HCT116 (cell line): ENCODE measurements at regions not wholly inside any gene's neighbourhood (a gene's known extent, or its start where the extent isn't known, plus 50 kb on each side); places are given as distances from the start of the nearest gene placed in this dataset.

Experiments used
- ATAC-seq: fragments of 200-7000 bp; cut with Tn5 transposase; 2 replicates; pipeline ENCODE4 v1.9.1; 2020; ENCODE audit warnings: mild to moderate bottlenecking, moderate library complexity
- BruUV-seq: library from RNA; stranded (reverse); fragments of 400-500 nt; replicated peaks from 2 replicates; lab custom pipeline; 2021; lab: Mats Ljungman, UMichigan
- CTCF ChIA-PET: fragments of 300-600 bp; sonication (Branson Sonifier 250); formaldehyde crosslinking; loops from one replicate; lab custom pipeline; 2021; ENCODE audit warnings: antibody characterized with exemption; lab: Charles Lee
- POLR2A ChIA-PET: fragments of 300-600, 350-600 bp; sonication (Branson Sonifier 250); formaldehyde crosslinking; loops from one replicate; lab custom pipeline; 2021; ENCODE audit warnings: antibody characterized with exemption; lab: Charles Lee
- RAD21 ChIA-PET, 2 experiments: fragments of 300-600 bp; sonication (Branson Sonifier 250); formaldehyde crosslinking; loops; one replicate each; lab custom pipeline; 2023; ENCODE audit warnings: low total read pairs in 2 of 2; ENCODE audit not compliant: uncharacterized antibody in 2 of 2, unreplicated experiment in 2 of 2, low non-redundant PET in 1 of 2; lab: Charles Lee
- DNase-seq: peaks from one replicate; pipeline ENCODE4 v3.0.0-alpha.2; 2010; ENCODE audit warnings: low read depth, low spot score
- H2AFZ ChIP-seq: fragments of 200-600 bp; shearing (Covaris generic), sonication (generic); 2 replicates; pipeline ENCODE4 v1.6.1; 2017; ENCODE audit warnings: low read depth, mixed run types, mixed read lengths, antibody characterized with exemption, low read length; ENCODE audit not compliant: poor library complexity, severe bottlenecking
- H3K27ac ChIP-seq: 2 replicates; pipeline ENCODE4 v1.5.1; 2012; ENCODE audit warnings: low read depth, low read length
- H3K27me3 ChIP-seq: fragments of 200-600 bp; sonication (generic); 2 replicates; pipeline ENCODE4 v1.6.1; 2016; ENCODE audit warnings: mixed run types, low read length, mixed read lengths; ENCODE audit not compliant: insufficient read depth
- H3K36me3 ChIP-seq, 2 experiments: fragments of 200-500 bp in 1 of 2; fragments of 200-600 bp in 1 of 2; sonication (Bioruptor generic) in 1 of 2; sonication (generic) in 1 of 2; 2 replicates each; pipeline versions ENCODE4 v1.5.1 to v1.6.1; 2014 to 2016; ENCODE audit warnings: low read length in 2 of 2, inconsistent platforms in 1 of 2, mixed read lengths in 1 of 2, mixed run types in 1 of 2; ENCODE audit not compliant: insufficient read depth in 2 of 2, control insufficient read depth in 1 of 2
- H3K4me1 ChIP-seq, 2 experiments: fragments of 200-600 bp in 1 of 2; sonication (generic) in 1 of 2; 2 replicates each; pipeline versions ENCODE4 v1.5.1 to v1.6.1; 2012 to 2017; ENCODE audit warnings: low read length in 2 of 2, inconsistent platforms in 1 of 2, mild to moderate bottlenecking in 1 of 2, mixed read lengths in 1 of 2, mixed run types in 1 of 2, moderate library complexity in 1 of 2; ENCODE audit not compliant: insufficient read depth in 2 of 2, control insufficient read depth in 1 of 2
- H3K4me2 ChIP-seq: fragments of 200-600 bp; sonication (generic); 2 replicates; pipeline ENCODE4 v1.6.1; 2017; ENCODE audit warnings: mixed run types, low read length, mixed read lengths
- H3K4me3 ChIP-seq, 2 experiments: fragments of 200-600 bp in 1 of 2; sonication (generic) in 1 of 2; replicated peaks in 1 of 2; 2 replicates each; pipeline ENCODE4 v1.5.1; 2011 to 2016; ENCODE audit warnings: low read length in 2 of 2, control low read depth in 1 of 2, low read depth in 1 of 2, mild to moderate bottlenecking in 1 of 2, mixed read lengths in 1 of 2, mixed run types in 1 of 2
- H3K79me2 ChIP-seq: fragments of 200-600 bp; sonication (generic); 2 replicates; pipeline ENCODE4 v1.6.1; 2017; ENCODE audit warnings: mild to moderate bottlenecking, mixed run types, low read length, moderate library complexity, mixed read lengths; ENCODE audit not compliant: insufficient read depth
- H3K9ac ChIP-seq: fragments of 200-600 bp; sonication (generic); 2 replicates; pipeline ENCODE4 v1.6.1; 2016; ENCODE audit warnings: low read length, mixed read lengths
- H3K9me2 ChIP-seq: fragments of 200-600 bp; sonication (generic), shearing (Covaris generic); 2 replicates; pipeline ENCODE4 v1.6.1; 2017; ENCODE audit warnings: mixed run types, mild to moderate bottlenecking, moderate library complexity; ENCODE audit not compliant: insufficient read depth
- H3K9me3 ChIP-seq, 2 experiments: fragments of 200-500 bp in 1 of 2; fragments of 200-600 bp in 1 of 2; sonication (Bioruptor generic) in 1 of 2; sonication (generic) in 1 of 2; 2 replicates each; pipeline ENCODE4 v1.6.1; 2014 to 2017; ENCODE audit warnings: low read length in 2 of 2, mixed read lengths in 2 of 2, inconsistent platforms in 1 of 2, low read depth in 1 of 2, mild to moderate bottlenecking in 1 of 2, mixed run types in 1 of 2, moderate library complexity in 1 of 2; ENCODE audit not compliant: control insufficient read depth in 1 of 2, insufficient read depth in 1 of 2
- H4K20me1 ChIP-seq: fragments of 200-600 bp; sonication (generic), shearing (Covaris generic); 2 replicates; pipeline ENCODE4 v1.6.1; 2017; ENCODE audit warnings: mixed run types, mild to moderate bottlenecking, moderate library complexity; ENCODE audit not compliant: insufficient read depth
- ATF3 ChIP-seq: IDR thresholded peaks from 2 replicates; pipeline ENCODE4 v1.6.1; 2012
- CBX3 ChIP-seq: IDR thresholded peaks from 2 replicates; pipeline ENCODE4 v1.6.1; 2012; ENCODE audit warnings: low read depth
- CEBPB ChIP-seq: IDR thresholded peaks from 2 replicates; pipeline ENCODE4 v1.6.1; 2012; ENCODE audit warnings: low read depth
- ELF1 ChIP-seq: IDR thresholded peaks from 2 replicates; pipeline ENCODE4 v1.6.1; 2012; ENCODE audit warnings: low read depth, borderline replicate concordance
- EZH2 ChIP-seq: fragments of 200-600 bp; sonication (generic); IDR thresholded peaks from 2 replicates; pipeline ENCODE4 v1.6.1; 2017; ENCODE audit warnings: antibody characterized with exemption, mixed run types
- EZH2phosphoT487 ChIP-seq: fragments of 200-600 bp; IDR thresholded peaks from 2 replicates; pipeline ENCODE4 v1.6.1; 2018; ENCODE audit warnings: antibody characterized with exemption, borderline replicate concordance
- FOSL1 ChIP-seq: IDR thresholded peaks from 2 replicates; pipeline ENCODE4 v1.6.1; 2012; ENCODE audit warnings: low read depth
- JUND ChIP-seq: IDR thresholded peaks from 2 replicates; pipeline ENCODE4 v1.6.1; 2012
- POLR2A ChIP-seq: IDR thresholded peaks from 2 replicates; pipeline ENCODE4 v1.7.0; 2011; ENCODE audit warnings: borderline replicate concordance; ENCODE audit not compliant: insufficient read depth, insufficient read length; ENCODE audit errors: extremely low read depth
- POLR2AphosphoS5 ChIP-seq: IDR thresholded peaks from 2 replicates; pipeline ENCODE4 v1.6.1; 2011; ENCODE audit warnings: mild to moderate bottlenecking, low read depth, low read length, moderate library complexity
- RAD21 ChIP-seq: IDR thresholded peaks from 2 replicates; pipeline ENCODE4 v1.6.1; 2012; ENCODE audit warnings: low read depth, mild to moderate bottlenecking
- REST ChIP-seq: IDR thresholded peaks from 2 replicates; pipeline ENCODE4 v1.6.1; 2012; ENCODE audit warnings: low read depth
- SIN3A ChIP-seq: IDR thresholded peaks from 2 replicates; pipeline ENCODE4 v1.6.1; 2012; ENCODE audit warnings: low read depth
- SP1 ChIP-seq: IDR thresholded peaks from 2 replicates; pipeline ENCODE4 v1.6.1; 2012; ENCODE audit warnings: low read depth
- SRF ChIP-seq: IDR thresholded peaks from 2 replicates; pipeline ENCODE4 v1.6.1; 2012; ENCODE audit warnings: low read depth
- YY1 ChIP-seq: IDR thresholded peaks from 2 replicates; pipeline ENCODE4 v1.6.1; 2011; ENCODE audit warnings: low read length, low read depth, moderate library complexity, mild to moderate bottlenecking; ENCODE audit not compliant: insufficient replicate concordance; ENCODE audit errors: extremely low read depth
- ZBTB33 ChIP-seq: IDR thresholded peaks from 2 replicates; pipeline ENCODE4 v1.6.1; 2011; ENCODE audit warnings: mild to moderate bottlenecking, low read length, moderate library complexity; ENCODE audit not compliant: insufficient replicate concordance; ENCODE audit errors: extremely low read depth
- ZNF274 ChIP-seq: fragments of 200-500 bp; sonication (Bioruptor generic); IDR thresholded peaks from 2 replicates; pipeline ENCODE4 v1.6.1; 2014; ENCODE audit warnings: mild to moderate bottlenecking, low read depth, low read length, inconsistent platforms
- intact Hi-C: fragments of 100-400 bp; cut with micrococcal nuclease; formaldehyde crosslinking; loops from 2 replicates; pipeline ENCODE4 v1.10.0; 2022

GRCh38 chr3:177381070-177381469 lies 183.8 kb upstream of the TBL1XR1 start (continued):
- TF ChIP-seq REST (no peak), RAD21 (no peak), ZBTB33 (no peak), POLR2A (no peak), SIN3A (no peak), POLR2AphosphoS5 (no peak), SRF (no peak), FOSL1 (no peak), JUND (no peak), EZH2 (no peak), ELF1 (no peak)
- TF ChIP-seq, all 23 proteins: peak for 0

GRCh38 chr3:177382944-177383343 lies 185.7 kb upstream of the TBL1XR1 start:
- ATAC-seq, result no peak
- Histone ChIP-seq H4K20me1 (no peaks in the 10 kb centered on the region), H3K36me3 (no peaks in the 10 kb centered on the region), H3K9me3 (no peaks in the 10 kb centered on the region), H3K9me2 (no peaks in the 10 kb centered on the region), H3K4me1 (no peaks in the 10 kb centered on the region), H3K27ac (no peak overlapping the region), H3K9ac (no peak overlapping the region), H3K4me3 (no peak overlapping the region), H2AFZ (no peak overlapping the region), H3K4me2 (no peak overlapping the region), H3K27me3 (no peaks in the 10 kb centered on the region), H3K79me2 (no peaks in the 10 kb centered on the region)
- BruUV-seq, result no TSS peak
- RAD21 ChIA-PET, result no interaction called here
- DNase-seq, result no peak
- POLR2A ChIA-PET, result interaction anchor here (1.1 kb wide), 1 partner anchor 20 kb away, joined by 3 read pairs; no protein-coding TSS in a partner anchor
- CTCF ChIA-PET, result no interaction called here
- intact Hi-C loops, result no loop called here
- no peak for TF ChIP-seq REST
- no peak for TF ChIP-seq YY1
- no peak for TF ChIP-seq ZNF274
- TF ChIP-seq EZH2phosphoT487, result no peak
- TF ChIP-seq ATF3, result no peak
- TF ChIP-seq CEBPB, result no peak
- no peak for TF ChIP-seq ELF1
- TF ChIP-seq SP1, result no peak
- TF ChIP-seq EZH2, result no peak
- no peak for TF ChIP-seq CBX3
- no peak for TF ChIP-seq JUND
